Kidney (tissue), 13 donors: ENCODE measurements at regions not wholly inside any gene's neighbourhood (a gene's known extent, or its start where the extent isn't known, plus 50 kb on each side); places are given as distances from the start of the nearest gene placed in this dataset.

Experiments used
- DNase-seq, 5 donors: peaks; one replicate each; pipeline ENCODE4 v3.0.0-alpha.2; 2013 to 2020
- FAIRE-seq: peaks from 2 replicates; lab custom pipeline; 2012; peaks lifted over from hg19 to GRCh38; lab: Jason Lieb, UNC
- H3K27ac ChIP-seq, 2 donors: one replicate each; pipeline ENCODE4 v1.7.0; 2013; ENCODE audit warnings: low read depth in 2 of 2, low read length in 2 of 2, inconsistent platforms in 1 of 2
- H3K27me3 ChIP-seq: one replicate; pipeline ENCODE4 v1.7.1; 2013; ENCODE audit warnings: low read length, inconsistent platforms; ENCODE audit not compliant: control insufficient read depth, insufficient read depth
- H3K36me3 ChIP-seq, 3 donors: one replicate each; pipeline versions ENCODE4 v1.7.0 to v1.7.1; 2013; ENCODE audit warnings: low read length in 3 of 3, control low read depth in 1 of 3, inconsistent platforms in 1 of 3; ENCODE audit not compliant: insufficient read depth in 3 of 3, control insufficient read depth in 2 of 3
- H3K4me1 ChIP-seq, 3 donors: one replicate each; pipeline versions ENCODE4 v1.7.0 to v1.7.1; 2013; ENCODE audit warnings: low read length in 3 of 3, inconsistent platforms in 1 of 3, low read depth in 1 of 3; ENCODE audit not compliant: control insufficient read depth in 2 of 3, insufficient read depth in 2 of 3
- H3K4me3 ChIP-seq, 3 donors: one replicate each; pipeline versions ENCODE4 v1.7.0 to v1.8.1; 2013; ENCODE audit warnings: low read length in 3 of 3, control low read depth in 1 of 3, inconsistent platforms in 1 of 3
- H3K9ac ChIP-seq, 3 donors: one replicate each; pipeline versions ENCODE4 v1.7.0 to v1.7.1; 2013; ENCODE audit warnings: low read length in 3 of 3, control low read depth in 1 of 3, inconsistent platforms in 1 of 3
- H3K9me3 ChIP-seq, 3 donors: one replicate each; pipeline versions ENCODE4 v1.7.0 to v1.7.1; 2013; ENCODE audit warnings: low read length in 3 of 3, control low read depth in 1 of 3, inconsistent platforms in 1 of 3; ENCODE audit not compliant: control insufficient read depth in 2 of 3, insufficient read depth in 1 of 3
- intact Hi-C: fragments of 100-400 bp; cut with DNase I; formaldehyde crosslinking; loops from one replicate; pipeline ENCODE4 v1.11.1; 2022
- TF ChIP-seq, protein P1 (sequence below): IDR thresholded peaks from 3 replicates; pipeline ENCODE4 v1.5.1; 2012; ENCODE audit warnings: mild to moderate bottlenecking, moderate library complexity, borderline replicate concordance; ENCODE audit not compliant: insufficient read depth; ENCODE audit errors: extremely low read depth
- donor health status: control.
- donor health status: control.
- donor health status: control.
- donor health status: control.
- donor health status: control.
- donor health status: DM: yes; HTN: yes; CAD: no.
- donor health status: Normal renal cell carcinoma (clear cell type).

DNA sequence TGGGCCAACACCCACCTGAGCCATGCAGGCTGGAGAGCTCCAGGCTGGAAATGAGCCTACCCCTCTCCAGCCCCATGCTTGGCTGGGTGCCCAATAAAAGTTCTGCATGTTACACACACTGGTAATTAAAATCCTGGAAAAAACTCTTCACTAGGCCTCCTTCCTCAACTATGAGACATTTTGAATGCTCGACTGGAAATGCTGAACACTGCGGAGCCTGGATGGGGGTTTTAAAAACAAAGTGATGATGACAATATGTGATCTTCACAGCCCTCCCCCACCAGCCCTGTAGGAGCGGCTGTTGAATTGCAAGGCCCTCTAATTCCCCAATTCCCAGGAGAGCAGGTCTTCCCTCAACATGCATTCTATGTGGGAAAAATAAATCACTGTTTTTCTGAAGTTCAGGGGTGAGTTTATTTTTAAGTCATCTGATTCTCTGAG, 179.2 kb downstream of the TTC32 start:
- no peak for FAIRE-seq
- TF ChIP-seq, protein P1, sequence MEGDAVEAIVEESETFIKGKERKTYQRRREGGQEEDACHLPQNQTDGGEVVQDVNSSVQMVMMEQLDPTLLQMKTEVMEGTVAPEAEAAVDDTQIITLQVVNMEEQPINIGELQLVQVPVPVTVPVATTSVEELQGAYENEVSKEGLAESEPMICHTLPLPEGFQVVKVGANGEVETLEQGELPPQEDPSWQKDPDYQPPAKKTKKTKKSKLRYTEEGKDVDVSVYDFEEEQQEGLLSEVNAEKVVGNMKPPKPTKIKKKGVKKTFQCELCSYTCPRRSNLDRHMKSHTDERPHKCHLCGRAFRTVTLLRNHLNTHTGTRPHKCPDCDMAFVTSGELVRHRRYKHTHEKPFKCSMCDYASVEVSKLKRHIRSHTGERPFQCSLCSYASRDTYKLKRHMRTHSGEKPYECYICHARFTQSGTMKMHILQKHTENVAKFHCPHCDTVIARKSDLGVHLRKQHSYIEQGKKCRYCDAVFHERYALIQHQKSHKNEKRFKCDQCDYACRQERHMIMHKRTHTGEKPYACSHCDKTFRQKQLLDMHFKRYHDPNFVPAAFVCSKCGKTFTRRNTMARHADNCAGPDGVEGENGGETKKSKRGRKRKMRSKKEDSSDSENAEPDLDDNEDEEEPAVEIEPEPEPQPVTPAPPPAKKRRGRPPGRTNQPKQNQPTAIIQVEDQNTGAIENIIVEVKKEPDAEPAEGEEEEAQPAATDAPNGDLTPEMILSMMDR, result no peak

DNA sequence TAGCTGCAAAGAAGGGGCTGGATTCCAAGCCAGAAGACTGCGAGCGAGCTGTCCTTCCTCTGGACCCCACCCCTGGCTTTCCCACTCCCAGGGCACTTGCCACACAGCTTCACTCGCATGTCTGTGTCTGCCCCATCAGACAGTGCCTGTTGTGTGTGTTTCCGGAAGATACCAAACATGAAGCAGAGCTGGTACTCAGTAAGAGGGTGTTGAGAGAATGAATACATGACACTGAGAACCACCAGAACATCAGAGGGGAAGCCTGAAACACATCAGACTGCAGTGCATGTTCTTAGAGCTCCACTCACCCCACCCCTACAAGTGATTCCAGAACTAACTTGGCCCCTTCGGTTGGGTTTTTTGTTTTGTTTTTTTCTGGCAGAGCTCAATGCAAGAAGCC, 181.5 kb downstream of the TTC32 start:
- H3K9me3 ChIP-seq, result no peaks in the 10 kb centered on the region
- no peak overlapping the region for H3K4me3 ChIP-seq
- no peak for DNase-seq
- no peaks in the 10 kb centered on the region for H3K27me3 ChIP-seq
- H3K27ac ChIP-seq, result no peak overlapping the region
- no peaks in the 10 kb centered on the region for H3K4me1 ChIP-seq
- H3K9ac ChIP-seq, result no peak overlapping the region
- TF ChIP-seq, protein P1, result no peak
- no peaks in the 10 kb centered on the region for H3K36me3 ChIP-seq
- intact Hi-C loops, result no loop called here
- FAIRE-seq, result no peak

More for the DNA sequence above, 179.2 kb downstream of the TTC32 start:
- Histone ChIP-seq H3K36me3 (no peaks in the 10 kb centered on the region), H3K27me3 (no peaks in the 10 kb centered on the region), H3K27ac (no peak overlapping the region), H3K4me3 (no peak overlapping the region), H3K9ac (no peak overlapping the region), H3K4me1 (no peaks in the 10 kb centered on the region), H3K9me3 (no peaks in the 10 kb centered on the region)
- intact Hi-C loops, result no loop called here
- peak in 2 of 5 donors; percentile 24 to 44 for DNase-seq

DNA sequence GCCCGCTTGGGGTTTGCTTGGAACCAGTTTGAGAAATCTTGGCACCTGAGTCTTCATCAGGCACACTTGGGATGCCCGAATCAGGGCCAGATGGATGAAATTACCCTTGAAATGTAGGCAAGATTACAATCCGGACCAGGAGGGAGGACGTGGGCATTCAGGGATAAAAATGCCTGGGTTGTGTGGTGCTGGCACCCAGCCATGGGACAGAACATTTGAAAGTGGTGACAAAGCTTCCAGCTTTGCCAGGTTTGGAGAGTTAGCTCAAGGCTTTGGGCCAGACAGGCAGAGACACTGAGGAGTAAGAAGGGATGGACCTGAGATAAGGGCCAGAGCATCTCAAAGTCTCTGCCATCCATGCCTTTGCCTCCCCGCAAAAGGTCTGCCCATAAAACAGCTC, 182.2 kb downstream of the TTC32 start:
- TF ChIP-seq, protein P1, result no peak
- H3K27ac ChIP-seq, result no peak overlapping the region
- H3K4me1 ChIP-seq, result no peaks in the 10 kb centered on the region
- no peak overlapping the region for H3K4me3 ChIP-seq
- intact Hi-C loops, result no loop called here
- no peaks in the 10 kb centered on the region for H3K36me3 ChIP-seq
- FAIRE-seq, result no peak
- no peaks in the 10 kb centered on the region for H3K27me3 ChIP-seq
- H3K9me3 ChIP-seq, result no peaks in the 10 kb centered on the region
- DNase-seq, result no peak
- H3K9ac ChIP-seq, result no peak overlapping the region

DNA sequence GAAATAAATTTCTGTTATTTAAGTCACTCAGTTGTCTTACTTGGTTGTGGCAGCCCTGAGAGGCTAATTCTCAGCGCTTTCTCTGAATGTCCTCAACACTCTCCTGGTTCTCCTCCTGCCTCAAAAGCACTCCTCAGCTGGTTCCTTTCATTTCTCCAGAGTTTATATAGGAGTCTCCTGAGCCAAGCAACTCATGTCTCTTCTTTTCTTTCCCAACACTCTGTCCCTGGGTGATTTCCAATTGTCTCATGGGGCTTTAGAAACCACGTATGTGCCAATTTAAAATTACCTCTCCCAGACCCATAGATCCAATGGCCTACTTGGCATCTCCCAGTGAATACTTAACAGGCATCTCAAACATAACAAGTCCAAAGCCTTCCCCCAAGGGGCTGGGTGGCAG, 184.3 kb downstream of the TTC32 start:
- intact Hi-C loops, result no loop called here
- Histone ChIP-seq H3K9ac (no peak overlapping the region), H3K4me3 (no peak overlapping the region), H3K4me1 (no peaks in the 10 kb centered on the region), H3K27me3 (no peaks in the 10 kb centered on the region), H3K36me3 (no peaks in the 10 kb centered on the region), H3K27ac (no peak overlapping the region), H3K9me3 (no peaks in the 10 kb centered on the region)
- TF ChIP-seq, protein P1, result no peak
- no peak for DNase-seq
- FAIRE-seq, result no peak
